ENCODE measurements at regions not wholly inside any gene's neighbourhood (a gene's known extent, or its start where the extent isn't known, plus 50 kb on each side); places are given as distances from the start of the nearest gene placed in this dataset.

- no peak for TF ChIP-seq ATOH8 (CRISPR knock-in tag; IDR thresholded peaks at IDR 0.05; ENCODE audit: low read depth)
These were observed 135.7 kb upstream of the FOXF1 start (continued) for GRCh38 chr16:86374603-86375130.

GRCh38 chr16:86375364-86375763 is 135.0 kb upstream of the FOXF1 start:
- no peak for DNase-seq (ENCODE audit: low read depth in 1 of 2, low spot score in 1 of 2)
- H3K9me3 ChIP-seq, result peaks cover 20% of the 10 kb centered on the region
- TF ChIP-seq RNF2 (IDR thresholded peaks at IDR 0.05; ENCODE audit: borderline replicate concordance, low read depth) (no peak), RFX5 (IDR thresholded peaks at IDR 0.05) (no peak), TP53 (CRISPR knock-in tag; IDR thresholded peaks at IDR 0.05) (no peak), BCL3 (IDR thresholded peaks at IDR 0.05) (no peak), POLR2A (IDR thresholded peaks at IDR 0.05; ENCODE audit: low read length) (no peak), FOSL2 (IDR thresholded peaks at IDR 0.05) (no peak), FOSL2 (CRISPR knock-in tag; IDR thresholded peaks at IDR 0.05) (no peak), ZNF302 (CRISPR knock-in tag; IDR thresholded peaks at IDR 0.05) (no peak), ZSCAN20 (CRISPR knock-in tag; IDR thresholded peaks at IDR 0.05) (no peak), CTCF (IDR thresholded peaks at IDR 0.05) (no peak)
- no peak for FAIRE-seq
- ChIA-PET POLR2A (no interaction called here), CTCF (interaction anchor here (1.2 to 1.3 kb wide), 2 partner anchors 145 to 554 kb away, joined by 3 read pairs; no protein-coding TSS in a partner anchor)
- no peak overlapping the region for H3K27ac ChIP-seq
- no peak for ATAC-seq
- no peak overlapping the region for H3K4me2 ChIP-seq
- no peaks in the 10 kb centered on the region for H3K4me1 ChIP-seq
- no peak overlapping the region for H3K4me3 ChIP-seq
- 2% methylated on average over 5 of the region's 5 CpGs for WGBS (ENCODE audit: missing lambda C conversion rate)

GRCh38 chr16:86375851-86376250 is 134.5 kb upstream of the FOXF1 start:
- ATAC-seq (no peak), FAIRE-seq (no peak), DNase-seq (ENCODE audit: low read depth in 1 of 2, low spot score in 1 of 2) (no peak)
- ChIA-PET CTCF (interaction anchor here (1.0 to 1.3 kb wide), 2 partner anchors 10 to 554 kb away, joined by 3 read pairs; no protein-coding TSS in a partner anchor), POLR2A (no interaction called here)
- H3K4me2 ChIP-seq, result no peak overlapping the region
- no peaks in the 10 kb centered on the region for H3K4me1 ChIP-seq
- TF ChIP-seq MAZ (IDR thresholded peaks at IDR 0.05; ENCODE audit: borderline replicate concordance, low read depth, low read length) (no peak), REST (IDR thresholded peaks at IDR 0.05) (no peak), EHMT2 (IDR thresholded peaks at IDR 0.05; ENCODE audit: low read depth) (no peak), ATOH8 (CRISPR knock-in tag; IDR thresholded peaks at IDR 0.05; ENCODE audit: low read depth) (no peak), MAX (IDR thresholded peaks at IDR 0.05) (no peak)
- H3K9me3 ChIP-seq, result peaks cover 20% of the 10 kb centered on the region
- 18% methylated on average over 9 of the region's 9 CpGs for WGBS (ENCODE audit: missing lambda C conversion rate)
- no peak overlapping the region for H3K27ac ChIP-seq
- no peak overlapping the region for H3K4me3 ChIP-seq

All from A549 (cell line).